Lower leg skin (tissue), 3 donors: ENCODE measurements at regions not wholly inside any gene's neighbourhood (a gene's known extent, or its start where the extent isn't known, plus 50 kb on each side); places are given as distances from the start of the nearest gene placed in this dataset.

Source experiments
- CTCF ChIP-seq, 3 donors: fragments of 450-650 bp; IDR thresholded peaks; one replicate each; pipeline ENCODE4 v1.5.1; 2016; ENCODE audit warnings: antibody characterized with exemption in 3 of 3, mild to moderate bottlenecking in 3 of 3, moderate library complexity in 2 of 3
- POLR2A ChIP-seq, 2 donors: fragments of 450-650 bp; IDR thresholded peaks; one replicate each; pipeline ENCODE4 v1.6.1; 2016 to 2017; ENCODE audit warnings: antibody characterized with exemption in 2 of 2, mild to moderate bottlenecking in 1 of 2, moderate library complexity in 1 of 2

- TF ChIP-seq CTCF (IDR thresholded peaks at IDR 0.05) (no peak), POLR2A (IDR thresholded peaks at IDR 0.05) (no peak)
Observed at GRCh38 chr6:168386973-168387372, 54.0 kb upstream of the SMOC2 start.
